ENCODE measurements at regions not wholly inside any gene's neighbourhood (a gene's known extent, or its start where the extent isn't known, plus 50 kb on each side); places are given as distances from the start of the nearest gene placed in this dataset.

GRCh38 chr6:81806793-81807565 lies 54.5 kb upstream of the TENT5A start:
- Histone ChIP-seq H3K79me2 (ENCODE audit: control insufficient read depth, insufficient read depth, low read length) (no peaks in the 10 kb centered on the region), H3K4me1 (ENCODE audit: control insufficient read depth, extremely low read depth, insufficient read depth, low read length) (peaks cover 27% of the 10 kb centered on the region), H4K20me1 (replicated peaks; ENCODE audit: control insufficient read depth, extremely low read depth, insufficient read depth, low read length) (no peaks in the 10 kb centered on the region), H3K9me3 (replicated peaks; ENCODE audit: control insufficient read depth, insufficient read depth, low read length) (no peaks in the 10 kb centered on the region), H3K9me1 (replicated peaks; ENCODE audit: control insufficient read depth, extremely low read depth, insufficient read depth, low read length) (no peaks in the 10 kb centered on the region), H3K27me3 (ENCODE audit: control insufficient read depth in 2 of 2, insufficient read depth in 2 of 2, low read length in 2 of 2) (no peaks in the 10 kb centered on the region), H3K4me3 (replicated peaks in 1 of 3; ENCODE audit: insufficient read depth in 1 of 3, low read depth in 1 of 3, low read length in 3 of 3) (no peak overlapping the region), H3K27ac (ENCODE audit: insufficient read depth, low read depth, low read length) (no peak overlapping the region), H2AFZ (ENCODE audit: low read depth, low read length) (no peak overlapping the region), H3K9ac (replicated peaks; ENCODE audit: extremely low read depth, insufficient read depth, low read length) (no peak overlapping the region), H3K4me2 (ENCODE audit: insufficient read depth, low read length) (no peak overlapping the region), H3K36me3 (ENCODE audit: control insufficient read depth in 2 of 2, extremely low read depth in 1 of 2, insufficient read depth in 2 of 2, low read length in 2 of 2) (no peaks in the 10 kb centered on the region)
- DNase-seq (ENCODE audit: low read depth, low spot score): no peak
- intact Hi-C loops (cut with micrococcal nuclease) (no loop called here), dilution Hi-C loops (cut with MboI; ENCODE audit: extremely low pct_ligation_motif_present, low sequenced_read_pairs) (no loop called here)
- TF ChIP-seq CTCF (IDR thresholded peaks at IDR 0.05; ENCODE audit: extremely low read depth in 1 of 2, insufficient read depth in 1 of 2, low read depth in 1 of 2, low read length in 2 of 2): no peak
- no peak for TF ChIP-seq POLR2A (IDR thresholded peaks at IDR 0.05; ENCODE audit: low read depth, low read length)
- TF ChIP-seq MYC (IDR thresholded peaks at IDR 0.05; ENCODE audit: low read depth, low read length): no peak
- no peak for TF ChIP-seq JUN (IDR thresholded peaks at IDR 0.05; ENCODE audit: borderline replicate concordance, insufficient read depth, insufficient read length, low read depth)
- no peak for TF ChIP-seq FOS (IDR thresholded peaks at IDR 0.05; ENCODE audit: borderline replicate concordance, insufficient read depth, low read length)
- TF ChIP-seq MAX (IDR thresholded peaks at IDR 0.05; ENCODE audit: insufficient read depth, insufficient read length): no peak
- TF ChIP-seq POLR2AphosphoS5 (IDR thresholded peaks at IDR 0.05; ENCODE audit: insufficient read depth, low read depth, low read length): no peak
- no peak for TF ChIP-seq GATA2 (IDR thresholded peaks at IDR 0.05; ENCODE audit: insufficient read depth, insufficient read length, low read depth, low read length)
- no peak for TF ChIP-seq EZH2 (IDR thresholded peaks at IDR 0.05; ENCODE audit: borderline replicate concordance, low read depth, low read length, severe bottlenecking)
- no peak for FAIRE-seq
- BruUV-seq (replicated peaks): no TSS peak
- POLR2A ChIA-PET: no interaction called here
- CTCF ChIA-PET: interaction anchor here (1.3 to 1.4 kb wide), 2 partner anchors 31 to 41 kb away, joined by 5 to 8 read pairs; no protein-coding TSS in a partner anchor

Data from endothelial cell of umbilical vein (primary cell).